Activated naive CD4-positive, alpha-beta T cell treated with anti-CD3 and anti-CD28 coated beads for 36 hours (primary cell): ENCODE measurements at regions not wholly inside any gene's neighbourhood (a gene's known extent, or its start where the extent isn't known, plus 50 kb on each side); places are given as distances from the start of the nearest gene placed in this dataset.
A peak's percentile ranks its signal among the peaks of the same experiment; 100 is the strongest.

Experiments used
- CTCF ChIA-PET: fragments of 350-600 bp; sonication (Branson Sonifier 250); formaldehyde crosslinking; loops from one replicate; lab custom pipeline; 2021; ENCODE audit warnings: antibody characterized with exemption; lab: Charles Lee
- DNase-seq: peaks from one replicate; pipeline ENCODE4 v3.0.0-alpha.2; 2020
- H3K27ac Mint-ChIP-seq: one replicate; pipeline ENCODE4 v1.8.0; 2021; ENCODE audit warnings: mild to moderate bottlenecking, mixed read lengths
- H3K27me3 Mint-ChIP-seq: one replicate; pipeline ENCODE4 v1.8.0; 2021; ENCODE audit warnings: low read depth, mixed read lengths
- H3K36me3 Mint-ChIP-seq: one replicate; pipeline ENCODE4 v1.8.0; 2021; ENCODE audit warnings: low read depth, mixed read lengths
- H3K4me1 Mint-ChIP-seq: one replicate; pipeline ENCODE4 v1.8.0; 2021; ENCODE audit warnings: low read depth, mixed read lengths
- H3K4me3 Mint-ChIP-seq: one replicate; pipeline ENCODE4 v1.8.0; 2021; ENCODE audit warnings: mild to moderate bottlenecking, moderate library complexity, mixed read lengths
- H3K9me3 Mint-ChIP-seq: one replicate; pipeline ENCODE4 v1.8.0; 2021; ENCODE audit warnings: mixed read lengths
- intact Hi-C: fragments of 100-400 bp; cut with micrococcal nuclease; formaldehyde crosslinking; loops from one replicate; pipeline ENCODE4 v1.15.1; 2023

- DNase-seq, result no peak
- no peak overlapping the region for H3K4me3 Mint-ChIP-seq
- CTCF ChIA-PET, result interaction anchor here (1.0 to 1.4 kb wide), 2 partner anchors 96 kb away, joined by 3 to 4 read pairs; no protein-coding TSS in a partner anchor
- H3K9me3 Mint-ChIP-seq, result no peaks in the 10 kb centered on the region
- intact Hi-C loops, result loop anchor here (10.0 kb wide), 1 partner anchor 64 kb away; no protein-coding TSS in a partner anchor
- H3K36me3 Mint-ChIP-seq, result no peaks in the 10 kb centered on the region
- H3K27ac Mint-ChIP-seq, result no peak overlapping the region
- H3K4me1 Mint-ChIP-seq, result no peaks in the 10 kb centered on the region
- peaks cover 3% of the 10 kb centered on the region for H3K27me3 Mint-ChIP-seq
Observed at GRCh38 chr18:24630346-24630880, 170.0 kb downstream of the HRH4 start.

DNA sequence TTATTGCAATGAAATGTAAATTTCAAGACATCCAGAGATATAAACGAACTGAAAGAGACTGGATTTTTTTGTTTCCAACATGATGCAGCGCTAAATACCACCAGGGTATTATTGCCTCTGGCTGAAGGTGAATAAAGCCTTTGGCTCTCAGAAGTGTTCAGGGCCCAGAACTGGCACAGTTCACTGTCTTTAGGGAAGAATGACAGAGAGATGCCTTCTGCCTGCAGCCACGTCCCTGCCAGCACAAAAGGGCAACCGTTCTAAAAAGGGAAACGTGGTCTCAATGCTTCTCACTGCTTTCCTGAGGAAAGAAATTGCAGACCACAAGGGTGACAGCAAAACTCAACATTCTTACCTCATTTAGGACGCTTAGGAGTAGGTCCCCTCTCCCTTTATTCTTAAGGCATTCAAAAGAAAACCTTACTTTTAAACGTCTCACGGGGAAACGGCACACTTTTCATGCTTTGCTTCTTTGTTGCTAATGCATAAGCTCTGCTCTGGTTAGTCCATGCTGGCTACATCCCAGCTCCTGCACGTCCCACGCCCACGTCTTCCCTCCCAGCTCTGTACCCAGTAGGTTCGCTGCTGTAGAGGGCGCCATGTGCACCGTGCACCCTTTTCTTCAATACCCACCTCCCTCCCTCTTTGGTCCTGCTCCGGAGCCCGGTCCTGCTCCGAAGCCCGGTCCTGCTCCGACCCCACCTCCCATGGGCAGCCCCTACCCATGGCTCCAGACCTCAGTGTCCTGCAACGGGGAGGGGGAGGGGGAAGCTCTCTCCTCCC, 171.0 kb downstream of the HRH4 start:
- H3K27ac Mint-ChIP-seq, result no peak overlapping the region
- intact Hi-C loops, result loop anchor here (10.0 kb wide), 1 partner anchor 63 kb away; no protein-coding TSS in a partner anchor
- H3K36me3 Mint-ChIP-seq, result no peaks in the 10 kb centered on the region
- peak; percentile 5 for DNase-seq
- CTCF ChIA-PET, result interaction anchor here (1.4 kb wide), 1 partner anchor 95 kb away, joined by 4 read pairs; no protein-coding TSS in a partner anchor
- no peaks in the 10 kb centered on the region for H3K4me1 Mint-ChIP-seq
- no peak overlapping the region for H3K4me3 Mint-ChIP-seq
- no peaks in the 10 kb centered on the region for H3K9me3 Mint-ChIP-seq
- H3K27me3 Mint-ChIP-seq, result no peaks in the 10 kb centered on the region

DNA sequence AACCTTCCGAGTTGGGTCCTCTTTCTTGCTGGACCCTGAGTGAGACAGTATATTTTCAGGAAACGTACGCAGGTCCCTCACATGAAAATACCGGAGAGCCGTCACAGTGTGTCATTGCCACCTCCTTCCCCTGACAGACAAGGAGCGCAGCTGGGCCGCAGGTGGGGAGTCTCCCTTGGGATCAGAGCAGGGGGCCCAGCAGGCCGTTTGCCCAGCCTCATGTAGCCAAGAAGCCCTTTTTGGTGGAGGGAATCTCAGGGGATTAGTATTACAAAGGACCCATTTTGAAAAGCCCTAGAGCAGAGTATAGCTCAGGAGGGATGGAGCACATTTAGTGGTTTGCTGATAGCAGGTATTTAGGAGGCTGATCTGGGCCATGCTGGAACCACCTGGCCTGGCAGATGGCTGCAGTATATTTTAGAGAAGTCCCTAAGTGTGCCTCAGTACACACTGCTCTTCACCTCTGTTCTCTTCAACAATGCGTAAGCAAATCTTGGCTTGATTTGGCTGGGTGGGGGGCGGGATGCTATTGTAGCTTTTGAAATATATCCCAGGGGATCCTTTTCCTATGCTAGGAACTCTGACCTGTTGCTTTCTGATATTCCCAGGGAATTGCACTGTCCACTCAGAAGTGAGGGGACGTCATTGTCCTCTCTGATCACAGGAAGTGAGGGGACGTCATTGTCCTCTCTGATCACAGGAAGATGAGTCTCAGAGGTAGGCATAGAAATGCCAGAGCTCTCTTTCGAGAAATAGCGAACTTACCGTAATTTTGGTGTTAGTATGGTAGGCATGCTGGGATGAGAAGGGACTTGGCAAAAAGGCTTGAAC, 171.9 kb downstream of the HRH4 start:
- CTCF ChIA-PET, result interaction anchor here (1.4 kb wide), 1 partner anchor 94 kb away, joined by 4 read pairs; no protein-coding TSS in a partner anchor

GRCh38 chr18:24633121-24633520, 172.7 kb downstream of the HRH4 start:
- CTCF ChIA-PET, result no interaction called here
- H3K4me3 Mint-ChIP-seq, result no peak overlapping the region
- H3K36me3 Mint-ChIP-seq, result no peaks in the 10 kb centered on the region
- H3K4me1 Mint-ChIP-seq, result no peaks in the 10 kb centered on the region
- H3K27me3 Mint-ChIP-seq, result no peaks in the 10 kb centered on the region
- no peak overlapping the region for H3K27ac Mint-ChIP-seq
- H3K9me3 Mint-ChIP-seq, result no peaks in the 10 kb centered on the region
- intact Hi-C loops, result loop anchor here (10.0 kb wide), 1 partner anchor 62 kb away; no protein-coding TSS in a partner anchor
- no peak for DNase-seq

More for the DNA sequence above, 171.9 kb downstream of the HRH4 start:
- no peaks in the 10 kb centered on the region for H3K36me3 Mint-ChIP-seq
- DNase-seq, result no peak
- H3K27me3 Mint-ChIP-seq, result no peaks in the 10 kb centered on the region
- H3K4me3 Mint-ChIP-seq, result no peak overlapping the region
- no peaks in the 10 kb centered on the region for H3K9me3 Mint-ChIP-seq
- H3K27ac Mint-ChIP-seq, result no peak overlapping the region
- intact Hi-C loops, result loop anchor here (10.0 kb wide), 1 partner anchor 62 kb away; no protein-coding TSS in a partner anchor
- H3K4me1 Mint-ChIP-seq, result no peaks in the 10 kb centered on the region

- Mint-ChIP-seq H3K4me3 (no peak overlapping the region), H3K27me3 (no peaks in the 10 kb centered on the region), H3K9me3 (peaks cover 4% of the 10 kb centered on the region), H3K27ac (no peak overlapping the region), H3K36me3 (no peaks in the 10 kb centered on the region), H3K4me1 (no peaks in the 10 kb centered on the region)
- intact Hi-C loops, result no loop called here
- no peak for DNase-seq
- CTCF ChIA-PET, result no interaction called here
Observed at GRCh38 chr18:24649571-24649970, 189.1 kb downstream of the HRH4 start.

- no peak overlapping the region for H3K27ac Mint-ChIP-seq
Observed at GRCh38 chr18:24651434-24651833, 191.0 kb downstream of the HRH4 start.

GRCh38 chr18:24656050-24656449, 195.6 kb downstream of the HRH4 start:
- no peaks in the 10 kb centered on the region for H3K36me3 Mint-ChIP-seq
- H3K4me3 Mint-ChIP-seq, result no peak overlapping the region
- intact Hi-C loops, result no loop called here
- no peaks in the 10 kb centered on the region for H3K27me3 Mint-ChIP-seq
- no peak overlapping the region for H3K27ac Mint-ChIP-seq
- CTCF ChIA-PET, result no interaction called here
- peaks cover 4% of the 10 kb centered on the region for H3K9me3 Mint-ChIP-seq
- H3K4me1 Mint-ChIP-seq, result peaks cover 16% of the 10 kb centered on the region
- no peak for DNase-seq

More at GRCh38 chr18:24651434-24651833, 191.0 kb downstream of the HRH4 start:
- no peak overlapping the region for H3K4me3 Mint-ChIP-seq
- CTCF ChIA-PET, result interaction anchor here (1.1 kb wide), 1 partner anchor 75 kb away, joined by 3 read pairs; no protein-coding TSS in a partner anchor
- H3K27me3 Mint-ChIP-seq, result no peaks in the 10 kb centered on the region
- no peaks in the 10 kb centered on the region for H3K4me1 Mint-ChIP-seq
- intact Hi-C loops, result no loop called here
- no peaks in the 10 kb centered on the region for H3K36me3 Mint-ChIP-seq
- peaks cover 4% of the 10 kb centered on the region for H3K9me3 Mint-ChIP-seq
- DNase-seq, result no peak

GRCh38 chr18:24656551-24657443, 196.4 kb downstream of the HRH4 start:
- H3K27me3 Mint-ChIP-seq, result no peaks in the 10 kb centered on the region
- no peak overlapping the region for H3K27ac Mint-ChIP-seq
- intact Hi-C loops, result no loop called here
- DNase-seq, result no peak
- H3K4me1 Mint-ChIP-seq, result peaks cover 18% of the 10 kb centered on the region
- H3K4me3 Mint-ChIP-seq, result no peak overlapping the region
- CTCF ChIA-PET, result no interaction called here
- no peaks in the 10 kb centered on the region for H3K9me3 Mint-ChIP-seq
- H3K36me3 Mint-ChIP-seq, result no peaks in the 10 kb centered on the region

- intact Hi-C loops, result no loop called here
- Mint-ChIP-seq H3K36me3 (no peaks in the 10 kb centered on the region), H3K9me3 (no peaks in the 10 kb centered on the region), H3K27me3 (no peaks in the 10 kb centered on the region), H3K4me1 (peaks cover 18% of the 10 kb centered on the region), H3K4me3 (no peak overlapping the region), H3K27ac (no peak overlapping the region)
- CTCF ChIA-PET, result no interaction called here
- DNase-seq, result no peak
Observed at GRCh38 chr18:24657444-24657842, 197.0 kb downstream of the HRH4 start.

GRCh38 chr18:24658302-24658701, 197.9 kb downstream of the HRH4 start:
- no peaks in the 10 kb centered on the region for H3K36me3 Mint-ChIP-seq
- H3K27me3 Mint-ChIP-seq, result no peaks in the 10 kb centered on the region
- DNase-seq, result no peak
- no peaks in the 10 kb centered on the region for H3K9me3 Mint-ChIP-seq
- H3K4me3 Mint-ChIP-seq, result no peak overlapping the region
- CTCF ChIA-PET, result interaction anchor here (1.9 kb wide), 1 partner anchor 69 kb away, joined by 5 read pairs; no protein-coding TSS in a partner anchor
- no peak overlapping the region for H3K27ac Mint-ChIP-seq
- H3K4me1 Mint-ChIP-seq, result peaks cover 20% of the 10 kb centered on the region
- intact Hi-C loops, result no loop called here
